ENCODE measurements at regions not wholly inside any gene's neighbourhood (a gene's known extent, or its start where the extent isn't known, plus 50 kb on each side); places are given as distances from the start of the nearest gene placed in this dataset.
"Not testable (repeated sequence)": the region's sequence is repeated elsewhere in the genome, so short reads cannot be mapped to it uniquely, and the experiment has no call there.

GRCh38 chr1:38585971-38586370 lies 273.6 kb downstream of the RRAGC start:
- peaks cover 0 to 2% (median 0%) of the 10 kb centered on the region in 3 donors for H3K4me1 ChIP-seq (ENCODE audit: control insufficient read depth in 3 of 3, insufficient read depth in 3 of 3, low read length in 3 of 3)
- H3K9ac ChIP-seq (ENCODE audit: low read depth in 1 of 3, low read length in 3 of 3) = no peak overlapping the region
- peaks cover 2 to 10% (median 8%) of the 10 kb centered on the region in 3 donors for H3K27me3 ChIP-seq (ENCODE audit: control insufficient read depth in 3 of 3, insufficient read depth in 3 of 3, low read length in 3 of 3)
- no peaks in the 10 kb centered on the region for H3K36me3 ChIP-seq (ENCODE audit: control insufficient read depth in 3 of 3, insufficient read depth in 3 of 3, low read length in 3 of 3)
- no peak overlapping the region for H3K4me3 ChIP-seq (ENCODE audit: low read length in 3 of 3)
- H3K27ac ChIP-seq (ENCODE audit: low read depth, low read length) = no peak overlapping the region
- no peaks in the 10 kb centered on the region for H3K9me3 ChIP-seq (ENCODE audit: control insufficient read depth in 3 of 3, low read length in 3 of 3)

- Histone ChIP-seq H3K9me3 (ENCODE audit: control insufficient read depth in 3 of 3, low read length in 3 of 3) (no peaks in the 10 kb centered on the region), H3K9ac (ENCODE audit: low read depth in 1 of 3, low read length in 3 of 3) (no peak overlapping the region), H3K4me3 (ENCODE audit: low read length in 3 of 3) (no peak overlapping the region), H3K4me1 (ENCODE audit: control insufficient read depth in 3 of 3, insufficient read depth in 3 of 3, low read length in 3 of 3) (peaks cover 0 to 2% (median 0%) of the 10 kb centered on the region in 3 donors), H3K27me3 (ENCODE audit: control insufficient read depth in 3 of 3, insufficient read depth in 3 of 3, low read length in 3 of 3) (peaks cover 2 to 11% (median 10%) of the 10 kb centered on the region in 3 donors), H3K27ac (ENCODE audit: low read depth, low read length) (no peak overlapping the region), H3K36me3 (ENCODE audit: control insufficient read depth in 3 of 3, insufficient read depth in 3 of 3, low read length in 3 of 3) (no peaks in the 10 kb centered on the region)
Measured at GRCh38 chr1:38585460-38585859, 274.1 kb downstream of the RRAGC start.

DNA sequence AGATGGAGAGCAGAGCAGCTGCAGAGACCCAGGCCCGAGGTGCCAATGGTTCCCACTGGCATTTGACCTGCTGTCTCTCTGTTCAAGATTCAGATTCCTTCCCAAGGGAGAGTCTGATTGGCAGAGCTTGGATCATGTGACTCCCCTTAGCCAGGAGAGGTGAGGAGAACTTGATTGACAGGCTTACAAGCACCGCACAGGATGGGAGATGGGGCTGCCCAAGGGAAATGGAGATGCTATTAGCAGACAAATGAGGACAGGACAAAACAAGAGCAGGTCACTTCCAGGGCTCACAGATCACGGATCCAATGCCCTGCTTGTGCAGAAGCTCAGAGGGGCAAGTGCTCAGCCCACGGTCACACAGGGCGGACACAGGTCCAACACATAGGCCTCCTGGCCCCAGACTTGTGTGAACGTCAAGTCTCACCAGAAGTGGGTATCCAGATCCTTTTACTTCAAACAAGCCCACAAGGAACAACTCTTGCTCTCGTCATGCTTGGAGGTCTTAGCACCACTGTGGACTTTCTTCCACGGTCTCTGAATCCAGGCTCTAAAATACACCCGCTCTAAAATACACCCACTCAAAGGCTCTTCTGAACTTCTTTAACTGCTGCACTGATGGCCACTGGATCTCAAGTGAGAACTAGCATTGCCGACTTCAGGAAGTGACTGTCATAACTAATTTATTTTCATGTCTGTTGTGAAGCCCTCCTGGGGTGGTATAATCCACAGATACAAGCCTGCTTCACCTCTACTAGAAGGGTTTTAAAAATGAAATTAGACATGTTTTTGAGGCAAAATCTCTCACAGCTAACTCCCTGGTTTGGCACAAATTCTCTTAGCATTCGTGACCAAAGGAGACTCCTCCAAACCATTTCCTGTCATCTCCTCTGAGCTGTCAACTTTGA lies 274.9 kb downstream of the RRAGC start:
- H3K27me3 ChIP-seq (ENCODE audit: control insufficient read depth in 3 of 3, insufficient read depth in 3 of 3, low read length in 3 of 3) = peaks cover 2 to 16% (median 12%) of the 10 kb centered on the region in 3 donors
- no peak overlapping the region for H3K27ac ChIP-seq (ENCODE audit: low read depth, low read length)
- peaks cover 0 to 2% (median 0%) of the 10 kb centered on the region in 3 donors for H3K4me1 ChIP-seq (ENCODE audit: control insufficient read depth in 3 of 3, insufficient read depth in 3 of 3, low read length in 3 of 3)
- H3K9me3 ChIP-seq (ENCODE audit: control insufficient read depth in 3 of 3, low read length in 3 of 3) = no peaks in the 10 kb centered on the region
- H3K36me3 ChIP-seq (ENCODE audit: control insufficient read depth in 3 of 3, insufficient read depth in 3 of 3, low read length in 3 of 3) = no peaks in the 10 kb centered on the region
- H3K4me3 ChIP-seq (ENCODE audit: low read length in 3 of 3) = no peak overlapping the region
- no peak overlapping the region for H3K9ac ChIP-seq (ENCODE audit: low read depth in 1 of 3, low read length in 3 of 3)

DNA sequence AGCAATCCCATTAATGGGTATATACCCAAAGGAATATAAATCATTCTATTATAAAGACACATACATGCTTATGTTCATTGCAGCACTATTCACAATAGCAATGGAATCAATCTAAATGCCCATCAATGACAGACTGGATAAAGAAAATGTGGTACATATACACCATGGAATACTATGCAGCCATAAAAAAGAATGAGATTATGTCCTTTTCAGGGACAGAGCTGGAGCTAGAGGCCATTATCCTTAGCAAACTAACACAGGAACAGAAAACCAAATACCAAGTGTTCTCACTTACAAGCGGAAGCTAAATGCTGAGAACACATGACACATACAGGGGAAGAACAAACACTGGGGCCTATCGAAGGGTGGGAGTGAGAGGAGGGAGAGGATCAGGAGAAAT lies 276.3 kb downstream of the RRAGC start:
- not testable (repeated sequence) for H3K9me3 ChIP-seq (ENCODE audit: control insufficient read depth in 3 of 3, low read length in 3 of 3); H3K4me3 ChIP-seq (ENCODE audit: low read length in 3 of 3); H3K4me1 ChIP-seq (ENCODE audit: control insufficient read depth in 3 of 3, insufficient read depth in 3 of 3, low read length in 3 of 3); H3K36me3 ChIP-seq (ENCODE audit: control insufficient read depth in 3 of 3, insufficient read depth in 3 of 3, low read length in 3 of 3); H3K9ac ChIP-seq (ENCODE audit: low read depth in 1 of 3, low read length in 3 of 3); H3K27ac ChIP-seq (ENCODE audit: low read depth, low read length)
- H3K27me3 ChIP-seq (ENCODE audit: control insufficient read depth in 3 of 3, insufficient read depth in 3 of 3, low read length in 3 of 3) = peaks cover 14 to 30% (median 20%) of the 10 kb centered on the region in 3 donors

DNA sequence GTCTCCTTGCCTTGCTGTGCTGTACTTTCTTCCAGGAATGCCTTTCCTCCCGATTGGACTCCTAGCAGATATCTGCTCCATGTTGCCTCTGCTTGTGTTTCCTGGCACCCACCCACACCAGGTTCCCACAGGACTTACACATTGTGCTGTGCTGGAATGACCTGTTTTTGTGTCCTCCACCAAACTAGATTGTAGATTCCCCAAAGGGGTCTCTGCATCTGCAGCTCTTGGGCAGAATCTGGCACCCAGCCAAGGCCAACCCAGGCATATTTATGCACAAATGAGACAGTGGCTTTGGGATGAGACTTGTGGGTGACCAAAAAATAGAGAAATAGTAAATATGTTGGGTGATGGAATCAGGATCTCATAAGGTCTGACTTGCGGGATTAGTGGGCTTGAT lies 278.2 kb downstream of the RRAGC start:
- H3K4me3 ChIP-seq (ENCODE audit: low read length in 3 of 3) = no peak overlapping the region
- no peak overlapping the region for H3K9ac ChIP-seq (ENCODE audit: low read depth in 1 of 3, low read length in 3 of 3)
- H3K9me3 ChIP-seq (ENCODE audit: control insufficient read depth in 3 of 3, low read length in 3 of 3) = no peaks in the 10 kb centered on the region
- H3K4me1 ChIP-seq (ENCODE audit: control insufficient read depth in 3 of 3, insufficient read depth in 3 of 3, low read length in 3 of 3) = no peaks in the 10 kb centered on the region
- no peaks in the 10 kb centered on the region for H3K36me3 ChIP-seq (ENCODE audit: control insufficient read depth in 3 of 3, insufficient read depth in 3 of 3, low read length in 3 of 3)
- H3K27ac ChIP-seq (ENCODE audit: low read depth, low read length) = no peak overlapping the region
- H3K27me3 ChIP-seq (ENCODE audit: control insufficient read depth in 3 of 3, insufficient read depth in 3 of 3, low read length in 3 of 3) = peaks cover 28 to 44% (median 31%) of the 10 kb centered on the region in 3 donors

DNA sequence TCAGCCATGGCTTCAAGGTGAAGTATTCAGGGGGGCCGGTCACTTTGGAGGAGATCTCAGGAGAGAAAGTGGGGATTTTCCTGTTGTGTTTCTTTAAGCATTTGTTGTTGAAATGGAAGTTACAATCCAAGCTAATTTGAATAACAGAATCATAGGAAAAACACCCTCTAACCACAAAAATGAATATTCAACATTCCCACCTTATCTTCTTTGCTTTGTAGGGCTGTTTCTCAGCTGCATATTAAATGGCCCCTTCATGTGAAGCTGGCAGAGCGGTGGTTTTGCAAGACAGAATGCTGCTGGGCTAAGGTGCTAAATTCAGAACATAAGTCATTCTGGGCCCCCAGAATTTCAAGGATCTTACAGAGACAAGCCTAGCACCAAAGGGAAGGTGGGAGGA lies 279.0 kb downstream of the RRAGC start:
- no peak overlapping the region for H3K9ac ChIP-seq (ENCODE audit: low read depth in 1 of 3, low read length in 3 of 3)
- no peak overlapping the region for H3K27ac ChIP-seq (ENCODE audit: low read depth, low read length)
- no peaks in the 10 kb centered on the region for H3K4me1 ChIP-seq (ENCODE audit: control insufficient read depth in 3 of 3, insufficient read depth in 3 of 3, low read length in 3 of 3)
- H3K4me3 ChIP-seq (ENCODE audit: low read length in 3 of 3) = no peak overlapping the region
- peaks cover 36 to 52% (median 36%) of the 10 kb centered on the region in 3 donors for H3K27me3 ChIP-seq (ENCODE audit: control insufficient read depth in 3 of 3, insufficient read depth in 3 of 3, low read length in 3 of 3)
- no peaks in the 10 kb centered on the region for H3K36me3 ChIP-seq (ENCODE audit: control insufficient read depth in 3 of 3, insufficient read depth in 3 of 3, low read length in 3 of 3)
- H3K9me3 ChIP-seq (ENCODE audit: control insufficient read depth in 3 of 3, low read length in 3 of 3) = no peaks in the 10 kb centered on the region

DNA sequence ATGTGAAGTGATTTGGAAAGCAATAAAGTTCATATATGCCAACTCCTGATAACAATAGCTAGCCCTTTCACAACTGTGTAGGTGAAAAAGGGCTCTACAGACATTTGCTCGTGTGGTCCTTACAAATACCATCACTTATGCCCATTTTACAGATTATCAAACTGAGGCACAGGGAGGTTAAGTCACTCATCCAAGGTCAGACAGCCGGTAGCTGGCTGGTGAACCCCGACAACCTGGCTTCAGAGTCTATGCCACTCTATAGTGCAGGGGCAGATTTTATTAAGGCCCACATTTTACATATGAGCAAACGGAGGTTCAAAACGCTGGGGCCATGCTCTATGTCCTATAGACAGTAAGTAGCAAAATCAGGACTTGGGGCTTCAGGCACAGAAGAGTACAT lies 280.5 kb downstream of the RRAGC start:
- H3K9ac ChIP-seq (ENCODE audit: low read depth in 1 of 3, low read length in 3 of 3) = no peak overlapping the region
- peaks cover 30 to 57% (median 40%) of the 10 kb centered on the region in 3 donors for H3K27me3 ChIP-seq (ENCODE audit: control insufficient read depth in 3 of 3, insufficient read depth in 3 of 3, low read length in 3 of 3)
- H3K9me3 ChIP-seq (ENCODE audit: control insufficient read depth in 3 of 3, low read length in 3 of 3) = no peaks in the 10 kb centered on the region
- H3K4me1 ChIP-seq (ENCODE audit: control insufficient read depth in 3 of 3, insufficient read depth in 3 of 3, low read length in 3 of 3) = no peaks in the 10 kb centered on the region
- no peak overlapping the region for H3K4me3 ChIP-seq (ENCODE audit: low read length in 3 of 3)
- no peak overlapping the region for H3K27ac ChIP-seq (ENCODE audit: low read depth, low read length)
- no peaks in the 10 kb centered on the region for H3K36me3 ChIP-seq (ENCODE audit: control insufficient read depth in 3 of 3, insufficient read depth in 3 of 3, low read length in 3 of 3)

DNA sequence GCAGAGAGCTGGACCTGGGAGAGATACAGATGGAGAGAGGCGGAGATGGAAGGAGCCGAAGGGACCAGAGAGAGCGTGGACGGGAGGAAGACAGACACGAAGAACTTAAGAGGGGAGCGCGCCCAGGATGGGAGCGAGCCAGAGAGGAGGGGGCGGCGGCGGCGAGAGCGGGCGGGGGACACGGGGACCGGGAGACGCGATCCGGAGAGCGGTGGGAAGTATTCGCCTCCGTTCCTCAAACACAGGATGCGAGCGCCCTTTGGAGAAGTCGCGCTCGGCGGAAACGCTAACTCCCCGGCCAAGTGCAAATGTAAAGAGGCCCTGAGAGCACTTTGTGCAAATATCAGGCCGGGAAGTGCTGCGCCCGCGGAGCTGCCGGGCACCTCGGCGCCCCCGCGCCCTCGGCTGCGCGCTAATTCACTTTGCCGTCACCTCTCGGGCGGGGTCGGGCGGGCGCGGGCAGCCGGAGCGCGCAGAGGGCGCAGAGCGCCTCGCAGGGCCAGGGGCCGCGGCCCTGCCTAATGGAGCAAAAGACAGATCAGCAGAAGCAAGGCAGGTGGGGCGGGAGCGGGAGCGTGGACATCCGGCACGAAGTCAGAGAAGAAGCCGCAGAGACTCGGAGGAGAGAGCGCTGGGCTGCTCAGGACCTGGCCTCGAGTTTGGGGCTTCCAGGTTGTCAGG lies 281.2 kb downstream of the RRAGC start:
- H3K4me1 ChIP-seq (ENCODE audit: control insufficient read depth in 3 of 3, insufficient read depth in 3 of 3, low read length in 3 of 3) = no peaks in the 10 kb centered on the region
- H3K36me3 ChIP-seq (ENCODE audit: control insufficient read depth in 3 of 3, insufficient read depth in 3 of 3, low read length in 3 of 3) = no peaks in the 10 kb centered on the region
- H3K9ac ChIP-seq (ENCODE audit: low read depth in 1 of 3, low read length in 3 of 3) = no peak overlapping the region
- H3K27ac ChIP-seq (ENCODE audit: low read depth, low read length) = no peak overlapping the region
- H3K4me3 ChIP-seq (ENCODE audit: low read length in 3 of 3) = no peak overlapping the region
- peaks cover 30 to 57% (median 42%) of the 10 kb centered on the region in 3 donors for H3K27me3 ChIP-seq (ENCODE audit: control insufficient read depth in 3 of 3, insufficient read depth in 3 of 3, low read length in 3 of 3)
- H3K9me3 ChIP-seq (ENCODE audit: control insufficient read depth in 3 of 3, low read length in 3 of 3) = no peaks in the 10 kb centered on the region

DNA sequence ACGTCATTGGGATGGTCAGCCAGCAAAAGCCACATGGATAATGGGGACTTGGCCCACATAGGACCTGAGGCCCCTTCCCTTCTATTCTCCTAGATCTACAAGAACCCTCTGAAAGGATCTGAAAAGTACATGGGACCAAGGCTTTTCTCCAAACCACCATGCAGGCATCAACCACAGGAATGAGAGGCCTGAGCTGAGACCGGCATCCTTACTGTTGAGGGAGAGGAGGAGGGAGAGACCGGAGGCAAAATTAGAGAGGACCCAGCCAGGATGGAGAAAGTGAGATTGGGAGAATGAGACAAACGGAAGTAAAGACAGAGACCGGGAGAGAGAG lies 281.7 kb downstream of the RRAGC start:
- Histone ChIP-seq H3K27ac (ENCODE audit: low read depth, low read length) (no peak overlapping the region), H3K4me3 (ENCODE audit: low read length in 3 of 3) (no peak overlapping the region), H3K9ac (ENCODE audit: low read depth in 1 of 3, low read length in 3 of 3) (no peak overlapping the region), H3K36me3 (ENCODE audit: control insufficient read depth in 3 of 3, insufficient read depth in 3 of 3, low read length in 3 of 3) (no peaks in the 10 kb centered on the region), H3K9me3 (ENCODE audit: control insufficient read depth in 3 of 3, low read length in 3 of 3) (no peaks in the 10 kb centered on the region), H3K27me3 (ENCODE audit: control insufficient read depth in 3 of 3, insufficient read depth in 3 of 3, low read length in 3 of 3) (peaks cover 30 to 57% (median 43%) of the 10 kb centered on the region in 3 donors), H3K4me1 (ENCODE audit: control insufficient read depth in 3 of 3, insufficient read depth in 3 of 3, low read length in 3 of 3) (no peaks in the 10 kb centered on the region)

DNA sequence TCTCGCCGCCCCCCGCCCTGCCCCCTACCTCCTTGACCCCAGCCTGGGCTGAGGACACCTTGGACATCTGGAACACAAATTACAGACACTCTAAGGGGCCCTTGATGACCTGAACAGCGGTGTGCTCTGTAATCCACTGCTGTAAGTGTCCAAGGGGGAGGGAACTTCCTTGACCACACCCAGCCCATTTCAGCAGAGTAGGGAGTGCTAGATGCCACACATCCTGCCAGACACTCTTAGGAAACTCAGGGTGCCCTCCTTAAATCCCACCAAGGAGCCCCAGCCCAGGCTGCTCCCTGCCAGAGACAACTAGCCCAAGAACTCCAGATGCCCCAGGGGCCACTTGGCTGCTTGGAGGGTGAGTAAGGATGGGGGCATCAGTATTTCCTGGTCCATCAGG lies 282.2 kb downstream of the RRAGC start:
- H3K36me3 ChIP-seq (ENCODE audit: control insufficient read depth in 3 of 3, insufficient read depth in 3 of 3, low read length in 3 of 3) = no peaks in the 10 kb centered on the region
- H3K27ac ChIP-seq (ENCODE audit: low read depth, low read length) = no peak overlapping the region
- no peak overlapping the region for H3K9ac ChIP-seq (ENCODE audit: low read depth in 1 of 3, low read length in 3 of 3)
- H3K27me3 ChIP-seq (ENCODE audit: control insufficient read depth in 3 of 3, insufficient read depth in 3 of 3, low read length in 3 of 3) = peaks cover 30 to 57% (median 42%) of the 10 kb centered on the region in 3 donors
- H3K4me3 ChIP-seq (ENCODE audit: low read length in 3 of 3) = no peak overlapping the region
- no peaks in the 10 kb centered on the region for H3K4me1 ChIP-seq (ENCODE audit: control insufficient read depth in 3 of 3, insufficient read depth in 3 of 3, low read length in 3 of 3)
- no peaks in the 10 kb centered on the region for H3K9me3 ChIP-seq (ENCODE audit: control insufficient read depth in 3 of 3, low read length in 3 of 3)

Data from skeletal muscle tissue (tissue), 3 donors.